Prostate gland (tissue), 2 donors: ENCODE measurements at regions not wholly inside any gene's neighbourhood (a gene's known extent, or its start where the extent isn't known, plus 50 kb on each side); places are given as distances from the start of the nearest gene placed in this dataset.

Experiments used
- DNase-seq: peaks from one replicate; pipeline ENCODE4 v3.0.0-alpha.2; 2019; ENCODE audit warnings: low spot score
- H3K27ac ChIP-seq, 2 donors: fragments of 200-600 bp; sonication (generic); 2 replicates each; pipeline ENCODE4 v1.5.1; 2017 to 2019
- H3K27me3 ChIP-seq: fragments of 200-600 bp; sonication (generic); replicated peaks from 2 replicates; pipeline ENCODE4 v1.5.1; 2019; ENCODE audit not compliant: insufficient read depth
- H3K36me3 ChIP-seq, 2 donors: fragments of 200-600 bp; sonication (generic); 1 replicate in 1 of 2; 2 replicates in 1 of 2; pipeline versions ENCODE4 v1.5.1 to v1.8.1; 2017 to 2019
- H3K4me1 ChIP-seq: fragments of 200-600 bp; sonication (generic); replicated peaks from 2 replicates; pipeline ENCODE4 v1.5.1; 2019
- H3K4me3 ChIP-seq, 2 donors: fragments of 200-600 bp; sonication (generic); 2 replicates each; pipeline ENCODE4 v1.5.1; 2017 to 2019
- H3K9me3 ChIP-seq: fragments of 200-600 bp; sonication (generic); 2 replicates; pipeline ENCODE4 v1.5.1; 2017
- POLR2A ChIP-seq: fragments of 450-650 bp; IDR thresholded peaks from one replicate; pipeline ENCODE4 v1.6.1; 2016; ENCODE audit warnings: antibody characterized with exemption, mild to moderate bottlenecking
- POLR2AphosphoS5 ChIP-seq: sonication (generic); formaldehyde crosslinking; IDR thresholded peaks from one replicate; pipeline ENCODE4 v1.6.1; 2017; ENCODE audit warnings: antibody characterized with exemption
- WGBS: methylation state at CpG from one replicate; pipeline ENCODE4 v1.1.5; 2018; 5-methylcytosine and 5-hydroxymethylcytosine counted together
- intact Hi-C: fragments of 100-400 bp; cut with DNase I; formaldehyde crosslinking; loops from one replicate; pipeline ENCODE4 v1.14.2; 2022
- TF ChIP-seq, protein P1 (sequence below), 4 experiments: fragments of 200-600 bp in 2 of 4; fragments of 450-650 bp in 2 of 4; sonication (generic) in 2 of 4; IDR thresholded peaks; 1 replicate in 3 of 4; 2 replicates in 1 of 4; pipeline ENCODE4 v1.5.1; 2016 to 2019; ENCODE audit warnings: antibody characterized with exemption in 4 of 4, mild to moderate bottlenecking in 2 of 4, moderate library complexity in 2 of 4

DNA sequence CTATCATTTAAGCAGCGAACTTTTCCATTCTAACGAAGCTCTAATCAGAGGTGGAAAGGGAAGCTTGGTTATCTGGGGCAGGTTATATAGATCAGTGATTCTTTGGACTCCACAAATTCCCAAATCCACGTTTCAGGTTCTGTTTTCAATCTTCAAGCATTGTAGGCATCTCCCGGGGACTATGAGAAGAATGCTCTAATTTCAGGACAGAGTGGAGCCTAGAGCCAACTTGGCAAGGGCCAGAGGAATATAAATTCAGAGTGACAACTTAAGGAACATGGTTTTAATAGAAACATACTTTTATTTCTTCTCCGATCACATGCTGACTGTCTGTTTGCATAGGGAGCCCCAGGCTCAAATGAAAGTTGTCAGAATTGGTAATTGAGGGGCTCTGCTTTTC lies 514.0 kb upstream of the KLF4 start:
- no peaks in the 10 kb centered on the region for H3K4me1 ChIP-seq
- H3K27me3 ChIP-seq, result no peaks in the 10 kb centered on the region
- H3K9me3 ChIP-seq, result no peaks in the 10 kb centered on the region
- no peak overlapping the region for H3K27ac ChIP-seq
- TF ChIP-seq, protein P1, sequence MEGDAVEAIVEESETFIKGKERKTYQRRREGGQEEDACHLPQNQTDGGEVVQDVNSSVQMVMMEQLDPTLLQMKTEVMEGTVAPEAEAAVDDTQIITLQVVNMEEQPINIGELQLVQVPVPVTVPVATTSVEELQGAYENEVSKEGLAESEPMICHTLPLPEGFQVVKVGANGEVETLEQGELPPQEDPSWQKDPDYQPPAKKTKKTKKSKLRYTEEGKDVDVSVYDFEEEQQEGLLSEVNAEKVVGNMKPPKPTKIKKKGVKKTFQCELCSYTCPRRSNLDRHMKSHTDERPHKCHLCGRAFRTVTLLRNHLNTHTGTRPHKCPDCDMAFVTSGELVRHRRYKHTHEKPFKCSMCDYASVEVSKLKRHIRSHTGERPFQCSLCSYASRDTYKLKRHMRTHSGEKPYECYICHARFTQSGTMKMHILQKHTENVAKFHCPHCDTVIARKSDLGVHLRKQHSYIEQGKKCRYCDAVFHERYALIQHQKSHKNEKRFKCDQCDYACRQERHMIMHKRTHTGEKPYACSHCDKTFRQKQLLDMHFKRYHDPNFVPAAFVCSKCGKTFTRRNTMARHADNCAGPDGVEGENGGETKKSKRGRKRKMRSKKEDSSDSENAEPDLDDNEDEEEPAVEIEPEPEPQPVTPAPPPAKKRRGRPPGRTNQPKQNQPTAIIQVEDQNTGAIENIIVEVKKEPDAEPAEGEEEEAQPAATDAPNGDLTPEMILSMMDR (IDR thresholded peaks at IDR 0.05), result no peak
- intact Hi-C loops, result no loop called here
- 43% methylated on average over 5 of the region's 5 CpGs for WGBS
- no peak for DNase-seq
- H3K36me3 ChIP-seq, result no peaks in the 10 kb centered on the region
- no peak overlapping the region for H3K4me3 ChIP-seq

DNA sequence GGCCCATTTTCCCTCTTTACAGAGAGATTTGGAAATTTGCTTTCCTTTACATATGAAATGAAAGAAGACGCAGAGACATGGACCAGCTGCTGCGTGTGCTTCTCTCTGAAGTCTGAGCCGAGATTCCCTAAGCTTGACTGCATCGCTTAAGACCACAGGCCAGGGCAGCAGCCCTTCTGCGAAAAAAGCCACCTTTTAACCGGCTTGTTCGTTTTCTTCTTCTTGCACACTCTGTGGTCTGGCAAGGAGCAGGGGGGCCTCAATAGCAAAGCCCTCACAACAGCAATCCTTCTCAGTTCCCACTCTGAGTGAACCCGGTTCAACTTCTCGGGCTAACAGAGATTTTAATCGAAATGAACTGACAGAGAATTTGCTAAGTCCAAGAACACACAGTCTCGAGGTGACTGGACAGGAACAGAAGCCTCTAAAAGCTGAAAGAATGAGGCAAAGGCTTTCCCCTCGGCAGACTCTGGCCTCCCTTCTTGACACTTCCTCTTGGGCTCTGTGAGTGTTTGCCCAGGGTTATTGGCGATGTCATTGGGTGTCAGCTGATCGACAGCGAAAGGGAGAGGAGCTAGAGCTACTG lies 512.9 kb upstream of the KLF4 start:
- Histone ChIP-seq H3K27ac (peak overlapping the region in 1 of 2 donors; percentile 26), H3K4me3 (no peak overlapping the region), H3K27me3 (no peaks in the 10 kb centered on the region), H3K9me3 (no peaks in the 10 kb centered on the region), H3K36me3 (no peaks in the 10 kb centered on the region), H3K4me1 (no peaks in the 10 kb centered on the region)
- no peak for DNase-seq
- 62% methylated on average over 15 of the region's 15 CpGs for WGBS
- intact Hi-C loops, result no loop called here
- no peak for TF ChIP-seq POLR2A
- no peak for TF ChIP-seq POLR2AphosphoS5
- TF ChIP-seq, protein P1 (IDR thresholded peaks at IDR 0.05), result no peak

DNA sequence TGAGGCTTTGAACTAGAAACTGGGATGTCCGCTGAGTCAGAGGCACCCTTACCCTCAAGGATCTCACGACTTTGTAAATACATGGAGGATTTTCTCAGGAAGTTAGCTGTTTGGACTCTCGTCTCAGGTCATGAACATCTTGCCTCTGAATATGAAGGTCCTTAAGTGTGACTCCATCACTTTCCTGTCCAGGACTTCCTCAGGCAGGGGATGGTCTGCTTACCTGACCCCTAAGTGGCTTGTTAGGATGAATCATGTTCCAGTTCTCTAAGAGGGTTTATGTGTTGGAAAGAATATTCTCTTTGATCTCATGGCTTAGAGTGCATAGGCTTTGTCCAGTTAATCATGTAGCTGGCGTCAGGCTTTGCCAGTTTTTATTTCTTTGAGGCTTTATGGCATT lies 511.7 kb upstream of the KLF4 start:
- H3K27me3 ChIP-seq, result no peaks in the 10 kb centered on the region
- H3K36me3 ChIP-seq, result no peaks in the 10 kb centered on the region
- no peaks in the 10 kb centered on the region for H3K4me1 ChIP-seq
- 73% methylated on average over 4 of the region's 4 CpGs for WGBS
- intact Hi-C loops, result no loop called here
- H3K27ac ChIP-seq, result no peak overlapping the region
- H3K9me3 ChIP-seq, result no peaks in the 10 kb centered on the region
- no peak for TF ChIP-seq POLR2A
- no peak for TF ChIP-seq POLR2AphosphoS5
- TF ChIP-seq, protein P1 (IDR thresholded peaks at IDR 0.05), result no peak
- no peak for DNase-seq
- H3K4me3 ChIP-seq, result no peak overlapping the region

DNA sequence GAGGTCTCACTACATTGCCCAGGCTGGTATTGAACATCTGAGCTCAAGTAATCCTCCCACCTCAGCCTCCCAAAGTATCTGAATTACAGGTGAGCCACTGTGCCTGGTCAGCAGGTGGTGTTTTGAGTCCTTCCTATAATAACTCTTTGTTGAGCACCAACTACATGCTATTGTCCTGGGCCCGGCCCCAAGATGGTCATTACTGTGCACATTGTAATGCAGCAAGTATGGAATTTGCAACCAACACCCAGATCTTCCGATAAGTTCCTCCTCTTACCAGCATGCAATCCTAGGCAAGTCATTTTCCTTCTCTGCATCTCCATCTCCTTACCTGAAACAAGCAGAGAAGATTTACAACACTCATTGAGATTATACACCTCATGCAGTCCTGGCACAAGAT lies 510.3 kb upstream of the KLF4 start:
- TF ChIP-seq POLR2AphosphoS5 (no peak), POLR2A (no peak)
- TF ChIP-seq, protein P1 (IDR thresholded peaks at IDR 0.05), result no peak
- 100% methylated on average over 2 of the region's 2 CpGs for WGBS
- Histone ChIP-seq H3K4me3 (no peak overlapping the region), H3K27me3 (no peaks in the 10 kb centered on the region), H3K4me1 (no peaks in the 10 kb centered on the region), H3K27ac (no peak overlapping the region), H3K9me3 (no peaks in the 10 kb centered on the region), H3K36me3 (no peaks in the 10 kb centered on the region)
- no peak for DNase-seq
- intact Hi-C loops, result no loop called here

DNA sequence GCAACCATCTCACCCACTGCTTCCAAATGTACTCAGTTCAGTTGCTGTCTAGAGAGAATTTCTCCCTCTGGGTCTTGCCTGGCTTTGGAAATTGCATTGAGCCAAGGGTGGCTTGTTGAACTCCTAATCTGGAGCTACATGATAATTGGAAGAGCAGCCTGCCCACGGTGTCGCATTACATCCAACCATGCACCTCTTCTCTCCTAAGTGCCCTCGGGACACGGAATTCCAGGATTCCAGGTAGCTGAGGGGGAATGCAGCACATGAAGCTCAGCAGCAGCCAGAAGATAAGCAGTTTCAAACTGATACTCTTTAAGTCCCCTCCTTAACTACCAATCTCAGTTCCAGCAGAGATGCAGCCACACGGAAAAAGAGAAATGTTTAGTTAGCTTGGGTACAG lies 509.4 kb upstream of the KLF4 start:
- no peaks in the 10 kb centered on the region for H3K4me1 ChIP-seq
- no peaks in the 10 kb centered on the region for H3K36me3 ChIP-seq
- WGBS, result 59% methylated on average over 5 of the region's 5 CpGs
- no peak overlapping the region for H3K27ac ChIP-seq
- H3K4me3 ChIP-seq, result no peak overlapping the region
- H3K27me3 ChIP-seq, result no peaks in the 10 kb centered on the region
- TF ChIP-seq POLR2AphosphoS5, result no peak
- TF ChIP-seq, protein P1 (IDR thresholded peaks at IDR 0.05), result no peak
- no peak for TF ChIP-seq POLR2A
- no peak for DNase-seq
- intact Hi-C loops, result no loop called here
- no peaks in the 10 kb centered on the region for H3K9me3 ChIP-seq
